Karpas-422 (cell line): ENCODE measurements at regions not wholly inside any gene's neighbourhood (a gene's known extent, or its start where the extent isn't known, plus 50 kb on each side); places are given as distances from the start of the nearest gene placed in this dataset.

ENCODE experiments used
- DNase-seq: peaks from one replicate; pipeline ENCODE4 v3.0.0-alpha.2; 2015
- H2AFZ ChIP-seq: fragments of 200-600 bp; sonication (generic); 2 replicates; pipeline ENCODE4 v1.6.1; 2014; ENCODE audit warnings: antibody characterized with exemption, low read length, mixed read lengths
- H3K27ac ChIP-seq: fragments of 200-600 bp; sonication (generic); 2 replicates; pipeline ENCODE4 v1.5.1; 2014; ENCODE audit warnings: mild to moderate bottlenecking, low read length, moderate library complexity
- H3K27me3 ChIP-seq: fragments of 200-600 bp; sonication (generic); 2 replicates; pipeline ENCODE4 v1.6.1; 2014; ENCODE audit warnings: low read length, mixed read lengths
- H3K36me3 ChIP-seq: fragments of 200-600 bp; sonication (generic); 2 replicates; pipeline ENCODE4 v1.6.1; 2014; ENCODE audit warnings: low read length, mixed read lengths; ENCODE audit not compliant: insufficient read depth
- H3K4me1 ChIP-seq: fragments of 200-600 bp; sonication (generic); 2 replicates; pipeline ENCODE4 v1.6.1; 2014; ENCODE audit warnings: mild to moderate bottlenecking, low read length, mixed read lengths
- H3K4me2 ChIP-seq: fragments of 200-600 bp; sonication (generic); 2 replicates; pipeline ENCODE4 v1.6.1; 2014; ENCODE audit warnings: low read length, low read depth, mild to moderate bottlenecking; ENCODE audit not compliant: poor library complexity, severe bottlenecking
- H3K4me3 ChIP-seq: fragments of 200-600 bp; sonication (generic); 2 replicates; pipeline ENCODE4 v1.5.1; 2014; ENCODE audit warnings: mild to moderate bottlenecking, antibody characterized with exemption, low read length, mixed read lengths
- H3K79me2 ChIP-seq: fragments of 200-600 bp; sonication (generic); 2 replicates; pipeline ENCODE4 v1.6.1; 2014; ENCODE audit warnings: mild to moderate bottlenecking, low read length, mixed read lengths
- H3K9ac ChIP-seq: fragments of 200-600 bp; sonication (generic); 2 replicates; pipeline ENCODE4 v1.6.0; 2014; ENCODE audit warnings: low read length
- H3K9me2 ChIP-seq: fragments of 200-600 bp; sonication (generic), shearing (Covaris generic); replicated peaks from 2 replicates; pipeline ENCODE4 v1.6.0; 2014; ENCODE audit warnings: mild to moderate bottlenecking, low read length, moderate library complexity; ENCODE audit not compliant: insufficient read depth
- H3K9me3 ChIP-seq: fragments of 300-700, 200-600 bp; sonication (generic); 2 replicates; pipeline ENCODE4 v1.6.1; 2014; ENCODE audit warnings: low read length, mixed read lengths
- H4K20me1 ChIP-seq: fragments of 200-600 bp; sonication (generic); 2 replicates; pipeline ENCODE4 v1.6.1; 2014; ENCODE audit warnings: mild to moderate bottlenecking, antibody characterized with exemption, low read length, low read depth; ENCODE audit not compliant: insufficient read depth

- H3K9ac ChIP-seq, result no peak overlapping the region
- no peaks in the 10 kb centered on the region for H3K79me2 ChIP-seq
- no peak overlapping the region for H3K27ac ChIP-seq
- no peaks in the 10 kb centered on the region for H3K36me3 ChIP-seq
- H2AFZ ChIP-seq, result no peak overlapping the region
- no peak overlapping the region for H3K4me3 ChIP-seq
- no peaks in the 10 kb centered on the region for H4K20me1 ChIP-seq
- no peaks in the 10 kb centered on the region for H3K9me2 ChIP-seq
- no peaks in the 10 kb centered on the region for H3K9me3 ChIP-seq
- H3K4me2 ChIP-seq, result no peak overlapping the region
- H3K27me3 ChIP-seq, result no peaks in the 10 kb centered on the region
- no peak for DNase-seq
- H3K4me1 ChIP-seq, result no peaks in the 10 kb centered on the region
These were observed 221.8 kb upstream of the TMEM72 start for GRCh38 chr10:44689368-44689767.

- Histone ChIP-seq H3K36me3 (no peaks in the 10 kb centered on the region), H2AFZ (no peak overlapping the region), H3K4me3 (no peak overlapping the region), H3K4me1 (no peaks in the 10 kb centered on the region), H3K4me2 (no peak overlapping the region), H3K27ac (no peak overlapping the region), H3K9me3 (no peaks in the 10 kb centered on the region; the same call in 1 of the 2 replicates), H3K27me3 (no peaks in the 10 kb centered on the region), H3K9me2 (no peaks in the 10 kb centered on the region), H4K20me1 (no peaks in the 10 kb centered on the region), H3K9ac (no peak overlapping the region), H3K79me2 (no peaks in the 10 kb centered on the region)
- no peak for DNase-seq
These were observed 214.6 kb upstream of the TMEM72 start for GRCh38 chr10:44696496-44696895.

- Histone ChIP-seq H2AFZ (no peak overlapping the region), H3K4me2 (no peak overlapping the region), H3K4me3 (no peak overlapping the region), H3K27me3 (no peaks in the 10 kb centered on the region), H4K20me1 (no peaks in the 10 kb centered on the region), H3K4me1 (no peaks in the 10 kb centered on the region), H3K9ac (no peak overlapping the region), H3K27ac (no peak overlapping the region), H3K9me2 (no peaks in the 10 kb centered on the region), H3K79me2 (no peaks in the 10 kb centered on the region), H3K36me3 (no peaks in the 10 kb centered on the region), H3K9me3 (no peaks in the 10 kb centered on the region; the same call in 1 of the 2 replicates)
- DNase-seq, result no peak
These were observed 214.0 kb upstream of the TMEM72 start for GRCh38 chr10:44697116-44697515.

GRCh38 chr10:44702531-44702930 lies 208.6 kb upstream of the TMEM72 start:
- no peak for DNase-seq
- Histone ChIP-seq H3K9me2 (no peaks in the 10 kb centered on the region), H3K79me2 (no peaks in the 10 kb centered on the region), H3K4me2 (no peak overlapping the region), H3K9me3 (peaks cover 4% of the 10 kb centered on the region; the same call in 1 of the 2 replicates), H4K20me1 (no peaks in the 10 kb centered on the region), H3K9ac (no peak overlapping the region), H3K36me3 (no peaks in the 10 kb centered on the region), H2AFZ (no peak overlapping the region), H3K27ac (no peak overlapping the region), H3K27me3 (no peaks in the 10 kb centered on the region), H3K4me3 (no peak overlapping the region), H3K4me1 (no peaks in the 10 kb centered on the region)

- no peak overlapping the region for H3K4me3 ChIP-seq
- no peaks in the 10 kb centered on the region for H3K9me2 ChIP-seq
- H3K9ac ChIP-seq, result no peak overlapping the region
- no peak overlapping the region for H2AFZ ChIP-seq
- H3K27me3 ChIP-seq, result no peaks in the 10 kb centered on the region
- H3K79me2 ChIP-seq, result no peaks in the 10 kb centered on the region
- no peaks in the 10 kb centered on the region for H4K20me1 ChIP-seq
- peaks cover 4% of the 10 kb centered on the region; the same call in 1 of the 2 replicates for H3K9me3 ChIP-seq
- H3K27ac ChIP-seq, result no peak overlapping the region
- no peaks in the 10 kb centered on the region for H3K4me1 ChIP-seq
- H3K4me2 ChIP-seq, result no peak overlapping the region
- DNase-seq, result no peak
- H3K36me3 ChIP-seq, result no peaks in the 10 kb centered on the region
These were observed 207.6 kb upstream of the TMEM72 start for GRCh38 chr10:44703241-44704155.

GRCh38 chr10:44704616-44705015 lies 206.5 kb upstream of the TMEM72 start:
- no peaks in the 10 kb centered on the region for H4K20me1 ChIP-seq
- H3K27me3 ChIP-seq, result no peaks in the 10 kb centered on the region
- no peak overlapping the region for H3K4me3 ChIP-seq
- H3K9me3 ChIP-seq, result peaks cover 4% of the 10 kb centered on the region; the same call in 1 of the 2 replicates
- no peak overlapping the region for H3K4me2 ChIP-seq
- no peak overlapping the region for H3K27ac ChIP-seq
- no peak overlapping the region for H2AFZ ChIP-seq
- H3K9me2 ChIP-seq, result no peaks in the 10 kb centered on the region
- H3K36me3 ChIP-seq, result no peaks in the 10 kb centered on the region
- no peak for DNase-seq
- H3K9ac ChIP-seq, result no peak overlapping the region
- H3K4me1 ChIP-seq, result no peaks in the 10 kb centered on the region
- no peaks in the 10 kb centered on the region for H3K79me2 ChIP-seq

GRCh38 chr10:44706745-44707144 lies 204.4 kb upstream of the TMEM72 start:
- Histone ChIP-seq H3K27me3 (no peaks in the 10 kb centered on the region), H3K4me3 (no peak overlapping the region), H3K27ac (no peak overlapping the region), H3K4me2 (no peak overlapping the region), H3K36me3 (no peaks in the 10 kb centered on the region), H3K4me1 (no peaks in the 10 kb centered on the region), H3K79me2 (no peaks in the 10 kb centered on the region), H4K20me1 (no peaks in the 10 kb centered on the region), H2AFZ (no peak overlapping the region), H3K9me2 (no peaks in the 10 kb centered on the region), H3K9ac (no peak overlapping the region), H3K9me3 (0 out of 2 replicates have a peak, but pooled peaks cover 4% of the 10 kb centered on the region)
- DNase-seq, result no peak

GRCh38 chr10:44713307-44713706 lies 197.8 kb upstream of the TMEM72 start:
- Histone ChIP-seq H3K4me1 (no peaks in the 10 kb centered on the region), H4K20me1 (no peaks in the 10 kb centered on the region), H3K27me3 (no peaks in the 10 kb centered on the region), H3K9me2 (no peaks in the 10 kb centered on the region), H3K9me3 (no peaks in the 10 kb centered on the region), H3K4me2 (no peak overlapping the region), H2AFZ (no peak overlapping the region), H3K79me2 (no peaks in the 10 kb centered on the region), H3K27ac (no peak overlapping the region), H3K4me3 (no peak overlapping the region), H3K9ac (no peak overlapping the region), H3K36me3 (no peaks in the 10 kb centered on the region)
- no peak for DNase-seq
